GM23248 (cell line): ENCODE measurements at regions not wholly inside any gene's neighbourhood (a gene's known extent, or its start where the extent isn't known, plus 50 kb on each side); places are given as distances from the start of the nearest gene placed in this dataset.

ENCODE experiments used
- EZH2 ChIP-seq: fragments of 200-600 bp; sonication (generic); IDR thresholded peaks from 2 replicates; pipeline ENCODE4 v1.6.1; 2018; ENCODE audit warnings: antibody characterized with exemption, mild to moderate bottlenecking; ENCODE audit not compliant: insufficient read depth, poor library complexity, severe bottlenecking
- EZH2phosphoT487 ChIP-seq: fragments of 200-600 bp; sonication (generic); IDR thresholded peaks from 2 replicates; pipeline ENCODE4 v1.6.1; 2018; ENCODE audit warnings: antibody characterized with exemption, moderate library complexity, mild to moderate bottlenecking, low read depth; ENCODE audit not compliant: insufficient read depth

GRCh38 chr4:110372485-110372884 is 103.5 kb upstream of the ENPEP start:
- no peak for TF ChIP-seq EZH2phosphoT487
- no peak for TF ChIP-seq EZH2
